CD8-positive, alpha-beta memory T cell (primary cell): ENCODE measurements at regions not wholly inside any gene's neighbourhood (a gene's known extent, or its start where the extent isn't known, plus 50 kb on each side); places are given as distances from the start of the nearest gene placed in this dataset.
"Not testable (repeated sequence)": the region's sequence is repeated elsewhere in the genome, so short reads cannot be mapped to it uniquely, and the experiment has no call there.

Experiments used
- CTCF ChIA-PET: fragments of 350-600 bp; sonication (Branson Sonifier 250); formaldehyde crosslinking; loops from one replicate; lab custom pipeline; 2021; ENCODE audit warnings: antibody characterized with exemption; lab: Charles Lee
- POLR2A ChIA-PET: fragments of 350-600 bp; sonication (Branson Sonifier 250); formaldehyde crosslinking; loops from one replicate; lab custom pipeline; 2021; ENCODE audit warnings: antibody characterized with exemption; lab: Charles Lee
- DNase-seq, 5 donors: peaks; one replicate each; pipeline versions ENCODE4 v3.0.0 to v3.0.0-alpha.2; 2020 to 2022; ENCODE audit warnings: mixed read lengths in 1 of 5
- H3K27ac ChIP-seq: one replicate; pipeline ENCODE4 v1.7.0; 2013; ENCODE audit warnings: low read depth, mild to moderate bottlenecking, low read length, moderate library complexity
- H3K27me3 ChIP-seq: 2 replicates; pipeline ENCODE4 v1.7.0; 2013; ENCODE audit warnings: low read length, mild to moderate bottlenecking; ENCODE audit not compliant: insufficient read depth, poor library complexity, severe bottlenecking
- H3K36me3 ChIP-seq: 2 replicates; pipeline ENCODE4 v1.7.0; 2013; ENCODE audit warnings: mild to moderate bottlenecking, low read length, moderate library complexity; ENCODE audit not compliant: insufficient read depth
- H3K4me1 ChIP-seq: 2 replicates; pipeline ENCODE4 v1.7.0; 2013; ENCODE audit warnings: mild to moderate bottlenecking, low read length, moderate library complexity; ENCODE audit not compliant: insufficient read depth
- H3K4me3 ChIP-seq: 2 replicates; pipeline ENCODE4 v1.7.0; 2013; ENCODE audit warnings: mild to moderate bottlenecking, low read length
- H3K9me3 ChIP-seq: 2 replicates; pipeline ENCODE4 v1.7.0; 2013; ENCODE audit warnings: mild to moderate bottlenecking, low read length
- H3K27ac Mint-ChIP-seq, 8 donors: one replicate each; pipeline ENCODE4 v1.8.0; 2020 to 2021; ENCODE audit warnings: mixed read lengths in 8 of 8, mild to moderate bottlenecking in 6 of 8, inconsistent platforms in 3 of 8, moderate library complexity in 3 of 8
- H3K27me3 Mint-ChIP-seq, 2 donors: one replicate each; pipeline ENCODE4 v1.8.0; 2020 to 2021; ENCODE audit warnings: mixed read lengths in 2 of 2, mild to moderate bottlenecking in 1 of 2, moderate library complexity in 1 of 2
- H3K36me3 Mint-ChIP-seq, 3 donors: one replicate each; pipeline ENCODE4 v1.8.0; 2020 to 2021; ENCODE audit warnings: mixed read lengths in 3 of 3, inconsistent platforms in 1 of 3, mild to moderate bottlenecking in 1 of 3
- H3K4me1 Mint-ChIP-seq, 3 donors: one replicate each; pipeline ENCODE4 v1.8.0; 2020 to 2021; ENCODE audit warnings: mixed read lengths in 3 of 3, inconsistent platforms in 1 of 3, mild to moderate bottlenecking in 1 of 3
- H3K4me3 Mint-ChIP-seq, 7 donors: one replicate each; pipeline ENCODE4 v1.8.0; 2020 to 2021; ENCODE audit warnings: mixed read lengths in 7 of 7, mild to moderate bottlenecking in 6 of 7, moderate library complexity in 4 of 7, inconsistent platforms in 2 of 7
- H3K9me3 Mint-ChIP-seq, 5 donors: one replicate each; pipeline ENCODE4 v1.8.0; 2020 to 2022; ENCODE audit warnings: mixed read lengths in 5 of 5, mild to moderate bottlenecking in 3 of 5, moderate library complexity in 2 of 5, inconsistent platforms in 1 of 5

- H3K9me3 ChIP-seq, H3K27ac ChIP-seq, H3K36me3 Mint-ChIP-seq, DNase-seq, H3K36me3 ChIP-seq, H3K4me1 ChIP-seq, CTCF ChIA-PET, H3K27ac Mint-ChIP-seq, H3K4me1 Mint-ChIP-seq, POLR2A ChIA-PET, H3K27me3 ChIP-seq, H3K4me3 Mint-ChIP-seq, H3K4me3 ChIP-seq, H3K9me3 Mint-ChIP-seq: not testable (repeated sequence)
- peaks cover 21 to 23% of the 10 kb centered on the region in 2 donors for H3K27me3 Mint-ChIP-seq
These were observed 307.8 kb downstream of the AGTPBP1 start for GRCh38 chr9:85433956-85434355.

GRCh38 chr9:85433551-85433950 is 308.2 kb downstream of the AGTPBP1 start:
- H3K36me3 Mint-ChIP-seq, H3K9me3 ChIP-seq, CTCF ChIA-PET, H3K27ac Mint-ChIP-seq, H3K27ac ChIP-seq, H3K4me1 Mint-ChIP-seq, H3K4me3 Mint-ChIP-seq, H3K4me1 ChIP-seq, POLR2A ChIA-PET, H3K9me3 Mint-ChIP-seq, DNase-seq, H3K27me3 ChIP-seq, H3K4me3 ChIP-seq, H3K36me3 ChIP-seq: not testable (repeated sequence)
- H3K27me3 Mint-ChIP-seq, result peaks cover 22 to 25% of the 10 kb centered on the region in 2 donors

- no peaks in the 10 kb centered on the region for H3K9me3 ChIP-seq
- no peaks in the 10 kb centered on the region for H3K9me3 Mint-ChIP-seq
These were observed 308.7 kb downstream of the AGTPBP1 start for GRCh38 chr9:85433046-85433445.

GRCh38 chr9:85432599-85432998 is 309.2 kb downstream of the AGTPBP1 start:
- Histone ChIP-seq H3K4me3 (no peak overlapping the region), H3K4me1 (no peaks in the 10 kb centered on the region), H3K27me3 (no peaks in the 10 kb centered on the region), H3K9me3 (no peaks in the 10 kb centered on the region), H3K27ac (no peak overlapping the region), H3K36me3 (no peaks in the 10 kb centered on the region)
- ChIA-PET CTCF (no interaction called here), POLR2A (no interaction called here)
- Mint-ChIP-seq H3K27me3 (peaks cover 22 to 29% of the 10 kb centered on the region in 2 donors), H3K27ac (no peak overlapping the region), H3K4me3 (no peak overlapping the region), H3K9me3 (no peaks in the 10 kb centered on the region), H3K4me1 (no peaks in the 10 kb centered on the region), H3K36me3 (no peaks in the 10 kb centered on the region)
- no peak for DNase-seq

More at GRCh38 chr9:85433046-85433445, 308.7 kb downstream of the AGTPBP1 start:
- Histone ChIP-seq H3K36me3 (no peaks in the 10 kb centered on the region), H3K27me3 (no peaks in the 10 kb centered on the region), H3K27ac (no peak overlapping the region), H3K4me1 (no peaks in the 10 kb centered on the region), H3K4me3 (no peak overlapping the region)
- no peaks in the 10 kb centered on the region for H3K36me3 Mint-ChIP-seq
- peaks cover 22 to 27% of the 10 kb centered on the region in 2 donors for H3K27me3 Mint-ChIP-seq
- H3K27ac Mint-ChIP-seq, result no peak overlapping the region
- no peak for DNase-seq
- ChIA-PET POLR2A (no interaction called here), CTCF (no interaction called here)
- no peaks in the 10 kb centered on the region for H3K4me1 Mint-ChIP-seq
- no peak overlapping the region for H3K4me3 Mint-ChIP-seq

GRCh38 chr9:85431339-85432102 is 310.2 kb downstream of the AGTPBP1 start:
- H3K27me3 Mint-ChIP-seq, result peaks cover 22 to 37% of the 10 kb centered on the region in 2 donors
- ChIA-PET POLR2A (no interaction called here), CTCF (no interaction called here)
- DNase-seq, result no peak
- H3K9me3 Mint-ChIP-seq, result peaks cover 0 to 3% (median 0%) of the 10 kb centered on the region in 5 donors
- H3K27me3 ChIP-seq, result no peaks in the 10 kb centered on the region
- H3K27ac Mint-ChIP-seq, result no peak overlapping the region
- no peaks in the 10 kb centered on the region for H3K9me3 ChIP-seq
- no peaks in the 10 kb centered on the region for H3K36me3 ChIP-seq
- H3K4me3 Mint-ChIP-seq, result no peak overlapping the region
- no peak overlapping the region for H3K4me3 ChIP-seq
- H3K36me3 Mint-ChIP-seq, result no peaks in the 10 kb centered on the region
- no peak overlapping the region for H3K27ac ChIP-seq
- H3K4me1 ChIP-seq, result no peaks in the 10 kb centered on the region
- no peaks in the 10 kb centered on the region for H3K4me1 Mint-ChIP-seq

- no peak overlapping the region for H3K4me3 ChIP-seq
- ChIA-PET CTCF (no interaction called here), POLR2A (no interaction called here)
- Mint-ChIP-seq H3K4me3 (no peak overlapping the region), H3K27me3 (peaks cover 22 to 42% of the 10 kb centered on the region in 2 donors), H3K9me3 (peaks cover 0 to 3% (median 0%) of the 10 kb centered on the region in 5 donors), H3K4me1 (peaks cover 0 to 1% (median 0%) of the 10 kb centered on the region in 3 donors), H3K27ac (no peak overlapping the region), H3K36me3 (no peaks in the 10 kb centered on the region)
- no peaks in the 10 kb centered on the region for H3K9me3 ChIP-seq
- H3K27ac ChIP-seq, result no peak overlapping the region
- no peaks in the 10 kb centered on the region for H3K27me3 ChIP-seq
- H3K36me3 ChIP-seq, result no peaks in the 10 kb centered on the region
- H3K4me1 ChIP-seq, result no peaks in the 10 kb centered on the region
- DNase-seq, result no peak
These were observed 311.0 kb downstream of the AGTPBP1 start for GRCh38 chr9:85430659-85431338.

- no peak overlapping the region for H3K27ac Mint-ChIP-seq
- H3K4me3 ChIP-seq, result no peak overlapping the region
- peaks cover 24 to 46% of the 10 kb centered on the region in 2 donors for H3K27me3 Mint-ChIP-seq
These were observed 313.5 kb downstream of the AGTPBP1 start for GRCh38 chr9:85428230-85428629.

GRCh38 chr9:85427772-85428171 is 314.0 kb downstream of the AGTPBP1 start:
- no peak overlapping the region for H3K27ac ChIP-seq
- Mint-ChIP-seq H3K36me3 (no peaks in the 10 kb centered on the region), H3K9me3 (peaks cover 0 to 7% (median 0%) of the 10 kb centered on the region in 5 donors), H3K4me1 (peaks cover 0 to 9% (median 0%) of the 10 kb centered on the region in 3 donors), H3K27ac (peak overlapping the region in 1 of 8 donors; percentile 23), H3K4me3 (no peak overlapping the region), H3K27me3 (peaks cover 24 to 43% of the 10 kb centered on the region in 2 donors)
- DNase-seq, result no peak
- H3K9me3 ChIP-seq, result no peaks in the 10 kb centered on the region
- H3K4me3 ChIP-seq, result no peak overlapping the region
- H3K4me1 ChIP-seq, result no peaks in the 10 kb centered on the region
- no peaks in the 10 kb centered on the region for H3K36me3 ChIP-seq
- ChIA-PET POLR2A (no interaction called here), CTCF (no interaction called here)
- no peaks in the 10 kb centered on the region for H3K27me3 ChIP-seq

More at GRCh38 chr9:85428230-85428629, 313.5 kb downstream of the AGTPBP1 start:
- CTCF ChIA-PET, result no interaction called here
- peaks cover 0 to 7% (median 0%) of the 10 kb centered on the region in 5 donors for H3K9me3 Mint-ChIP-seq
- DNase-seq, result no peak
- H3K9me3 ChIP-seq, result no peaks in the 10 kb centered on the region
- no peaks in the 10 kb centered on the region for H3K27me3 ChIP-seq
- H3K36me3 Mint-ChIP-seq, result no peaks in the 10 kb centered on the region
- no peaks in the 10 kb centered on the region for H3K36me3 ChIP-seq
- H3K4me1 Mint-ChIP-seq, result peaks cover 0 to 9% (median 0%) of the 10 kb centered on the region in 3 donors
- POLR2A ChIA-PET, result no interaction called here
- H3K4me1 ChIP-seq, result no peaks in the 10 kb centered on the region
- H3K27ac ChIP-seq, result no peak overlapping the region
- H3K4me3 Mint-ChIP-seq, result no peak overlapping the region
